HCT116 (cell line): ENCODE measurements at regions not wholly inside any gene's neighbourhood (a gene's known extent, or its start where the extent isn't known, plus 50 kb on each side); places are given as distances from the start of the nearest gene placed in this dataset.

Experiments
- POLR2AphosphoS5 ChIP-seq: IDR thresholded peaks from 2 replicates; pipeline ENCODE4 v1.6.1; 2011; ENCODE audit warnings: mild to moderate bottlenecking, low read depth, low read length, moderate library complexity
- SP1 ChIP-seq: IDR thresholded peaks from 2 replicates; pipeline ENCODE4 v1.6.1; 2012; ENCODE audit warnings: low read depth
- TF ChIP-seq, protein P1 (sequence below), 3 experiments: fragments of 200-600 bp in 1 of 3; sonication (generic) in 1 of 3; IDR thresholded peaks in 2 of 3; conservative IDR thresholded peaks in 1 of 3; 2 replicates each; pipeline ENCODE4 v1.5.1; 2012 to 2017; ENCODE audit warnings: low read depth in 2 of 3, low read length in 2 of 3, antibody characterized with exemption in 1 of 3, borderline replicate concordance in 1 of 3, control low read depth in 1 of 3, mild to moderate bottlenecking in 1 of 3, mixed read lengths in 1 of 3, mixed run types in 1 of 3, moderate library complexity in 1 of 3; ENCODE audit not compliant: insufficient read depth in 1 of 3

- TF ChIP-seq POLR2AphosphoS5: no peak
- TF ChIP-seq, protein P1, sequence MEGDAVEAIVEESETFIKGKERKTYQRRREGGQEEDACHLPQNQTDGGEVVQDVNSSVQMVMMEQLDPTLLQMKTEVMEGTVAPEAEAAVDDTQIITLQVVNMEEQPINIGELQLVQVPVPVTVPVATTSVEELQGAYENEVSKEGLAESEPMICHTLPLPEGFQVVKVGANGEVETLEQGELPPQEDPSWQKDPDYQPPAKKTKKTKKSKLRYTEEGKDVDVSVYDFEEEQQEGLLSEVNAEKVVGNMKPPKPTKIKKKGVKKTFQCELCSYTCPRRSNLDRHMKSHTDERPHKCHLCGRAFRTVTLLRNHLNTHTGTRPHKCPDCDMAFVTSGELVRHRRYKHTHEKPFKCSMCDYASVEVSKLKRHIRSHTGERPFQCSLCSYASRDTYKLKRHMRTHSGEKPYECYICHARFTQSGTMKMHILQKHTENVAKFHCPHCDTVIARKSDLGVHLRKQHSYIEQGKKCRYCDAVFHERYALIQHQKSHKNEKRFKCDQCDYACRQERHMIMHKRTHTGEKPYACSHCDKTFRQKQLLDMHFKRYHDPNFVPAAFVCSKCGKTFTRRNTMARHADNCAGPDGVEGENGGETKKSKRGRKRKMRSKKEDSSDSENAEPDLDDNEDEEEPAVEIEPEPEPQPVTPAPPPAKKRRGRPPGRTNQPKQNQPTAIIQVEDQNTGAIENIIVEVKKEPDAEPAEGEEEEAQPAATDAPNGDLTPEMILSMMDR (IDR thresholded peaks at IDR 0.05 in 2 of 3, conservative IDR thresholded peaks at IDR 0.05 in 1 of 3; ENCODE audit: borderline replicate concordance in 1 of 3, insufficient read depth in 1 of 3, low read depth in 2 of 3, low read length in 2 of 3): no peak
- no peak for TF ChIP-seq SP1
Observed at GRCh38 chr20:48360342-48360975, 467.3 kb downstream of the PREX1 start.
